Fibroblast of pulmonary artery (primary cell): ENCODE measurements at regions not wholly inside any gene's neighbourhood (a gene's known extent, or its start where the extent isn't known, plus 50 kb on each side); places are given as distances from the start of the nearest gene placed in this dataset.

Source experiments
- DNase-seq: peaks from one replicate; pipeline ENCODE4 v3.0.0-alpha.2; 2010; ENCODE audit warnings: low read depth
- H3K4me3 ChIP-seq: replicated peaks from 2 replicates; pipeline ENCODE4 v1.5.1; 2011; ENCODE audit warnings: low read depth, mild to moderate bottlenecking, control low read depth, low read length, moderate library complexity
- TF ChIP-seq, protein P1 (sequence below): IDR thresholded peaks from 2 replicates; pipeline ENCODE4 v1.5.1; 2011; ENCODE audit warnings: mild to moderate bottlenecking, control low read depth, low read length, inconsistent platforms; ENCODE audit errors: missing control alignments

DNA sequence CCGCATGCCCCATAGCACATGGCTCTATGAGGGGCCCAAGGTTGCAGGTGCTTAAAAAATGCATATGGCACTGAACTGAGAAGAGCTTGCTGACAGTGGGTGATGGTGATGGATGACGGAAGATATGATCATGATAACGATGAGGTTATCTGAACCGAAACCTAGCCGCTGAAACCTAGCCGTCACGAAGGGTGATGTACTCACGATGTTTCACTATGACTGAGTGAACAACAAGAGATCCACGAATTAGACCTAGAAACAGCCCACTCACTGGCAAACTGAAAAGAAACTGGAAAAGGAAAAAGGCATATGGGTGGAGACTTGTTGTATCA lies 57.6 kb upstream of the BCL6 start:
- H3K4me3 ChIP-seq = no peak overlapping the region
- DNase-seq = no peak
- TF ChIP-seq, protein P1, sequence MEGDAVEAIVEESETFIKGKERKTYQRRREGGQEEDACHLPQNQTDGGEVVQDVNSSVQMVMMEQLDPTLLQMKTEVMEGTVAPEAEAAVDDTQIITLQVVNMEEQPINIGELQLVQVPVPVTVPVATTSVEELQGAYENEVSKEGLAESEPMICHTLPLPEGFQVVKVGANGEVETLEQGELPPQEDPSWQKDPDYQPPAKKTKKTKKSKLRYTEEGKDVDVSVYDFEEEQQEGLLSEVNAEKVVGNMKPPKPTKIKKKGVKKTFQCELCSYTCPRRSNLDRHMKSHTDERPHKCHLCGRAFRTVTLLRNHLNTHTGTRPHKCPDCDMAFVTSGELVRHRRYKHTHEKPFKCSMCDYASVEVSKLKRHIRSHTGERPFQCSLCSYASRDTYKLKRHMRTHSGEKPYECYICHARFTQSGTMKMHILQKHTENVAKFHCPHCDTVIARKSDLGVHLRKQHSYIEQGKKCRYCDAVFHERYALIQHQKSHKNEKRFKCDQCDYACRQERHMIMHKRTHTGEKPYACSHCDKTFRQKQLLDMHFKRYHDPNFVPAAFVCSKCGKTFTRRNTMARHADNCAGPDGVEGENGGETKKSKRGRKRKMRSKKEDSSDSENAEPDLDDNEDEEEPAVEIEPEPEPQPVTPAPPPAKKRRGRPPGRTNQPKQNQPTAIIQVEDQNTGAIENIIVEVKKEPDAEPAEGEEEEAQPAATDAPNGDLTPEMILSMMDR = no peak

DNA sequence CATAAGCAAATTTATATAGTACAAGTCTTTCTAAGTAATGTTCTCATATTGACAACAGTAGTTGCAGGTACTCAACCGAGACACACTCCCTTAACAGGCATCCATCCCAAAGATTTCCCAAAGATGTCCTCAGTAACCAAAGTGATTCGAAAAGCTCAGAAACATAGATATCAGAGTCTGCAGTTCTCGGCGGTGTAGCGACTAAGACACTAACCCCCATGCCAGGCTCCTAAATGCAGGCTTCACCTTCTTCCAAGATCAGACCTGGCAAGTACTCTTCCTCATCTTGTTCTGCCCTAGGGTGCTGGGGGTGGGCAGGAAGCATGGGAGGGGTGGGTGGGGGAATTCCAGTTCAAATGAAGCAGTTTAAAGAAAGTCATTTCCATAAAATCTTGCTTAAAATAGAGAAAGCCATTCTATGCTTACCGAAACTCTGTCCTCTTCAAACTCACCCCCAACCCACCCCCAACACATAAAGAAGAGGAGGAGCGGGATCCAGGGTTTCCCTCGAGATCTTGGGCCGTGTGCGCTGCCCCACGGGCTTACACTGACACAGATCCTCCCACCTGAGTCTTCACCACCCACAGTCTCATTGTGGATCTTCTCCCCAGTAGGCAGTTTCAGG lies 59.0 kb upstream of the BCL6 start:
- DNase-seq = no peak
- TF ChIP-seq, protein P1 = no peak
- H3K4me3 ChIP-seq = no peak overlapping the region

DNA sequence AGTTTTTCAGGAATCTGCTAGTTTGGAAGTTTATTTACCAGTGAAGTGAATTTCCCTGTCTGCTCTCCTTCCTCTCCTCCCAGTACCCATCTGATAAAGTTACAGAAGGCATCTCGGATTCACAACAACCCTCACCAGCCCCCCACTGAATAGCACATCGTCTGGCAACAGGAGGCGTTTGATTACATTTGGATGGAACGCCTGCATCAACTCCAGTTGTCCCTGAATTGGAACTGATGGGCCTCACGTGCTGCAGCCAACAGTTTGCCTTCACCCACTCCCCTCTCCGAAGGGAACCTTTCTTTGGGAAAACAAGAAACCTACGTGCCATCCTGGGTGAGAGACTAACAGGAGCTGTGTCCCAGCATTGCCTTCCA lies 59.5 kb upstream of the BCL6 start:
- H3K4me3 ChIP-seq = no peak overlapping the region
- TF ChIP-seq, protein P1 = no peak
- DNase-seq = no peak

DNA sequence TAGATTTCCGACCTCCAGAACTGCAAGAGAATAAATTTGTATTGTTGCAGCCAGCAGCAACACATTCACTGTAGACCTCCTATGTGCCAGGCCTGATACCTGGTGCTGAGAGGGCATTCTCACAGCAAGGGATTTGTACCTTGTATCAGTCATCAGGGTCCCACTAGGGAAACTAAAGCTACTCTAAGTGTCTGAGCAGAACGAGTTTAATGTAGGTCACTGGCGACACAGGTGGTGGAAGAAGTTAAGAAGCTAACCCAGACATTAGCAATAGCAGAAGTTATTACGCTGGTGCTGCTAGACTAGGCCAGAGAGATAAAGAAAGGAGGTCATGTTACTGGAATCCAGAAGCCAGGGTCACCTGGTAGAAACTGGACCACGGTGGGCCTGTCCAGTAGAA lies 60.5 kb upstream of the BCL6 start:
- no peak for DNase-seq
- no peak overlapping the region for H3K4me3 ChIP-seq
- TF ChIP-seq, protein P1 = no peak

DNA sequence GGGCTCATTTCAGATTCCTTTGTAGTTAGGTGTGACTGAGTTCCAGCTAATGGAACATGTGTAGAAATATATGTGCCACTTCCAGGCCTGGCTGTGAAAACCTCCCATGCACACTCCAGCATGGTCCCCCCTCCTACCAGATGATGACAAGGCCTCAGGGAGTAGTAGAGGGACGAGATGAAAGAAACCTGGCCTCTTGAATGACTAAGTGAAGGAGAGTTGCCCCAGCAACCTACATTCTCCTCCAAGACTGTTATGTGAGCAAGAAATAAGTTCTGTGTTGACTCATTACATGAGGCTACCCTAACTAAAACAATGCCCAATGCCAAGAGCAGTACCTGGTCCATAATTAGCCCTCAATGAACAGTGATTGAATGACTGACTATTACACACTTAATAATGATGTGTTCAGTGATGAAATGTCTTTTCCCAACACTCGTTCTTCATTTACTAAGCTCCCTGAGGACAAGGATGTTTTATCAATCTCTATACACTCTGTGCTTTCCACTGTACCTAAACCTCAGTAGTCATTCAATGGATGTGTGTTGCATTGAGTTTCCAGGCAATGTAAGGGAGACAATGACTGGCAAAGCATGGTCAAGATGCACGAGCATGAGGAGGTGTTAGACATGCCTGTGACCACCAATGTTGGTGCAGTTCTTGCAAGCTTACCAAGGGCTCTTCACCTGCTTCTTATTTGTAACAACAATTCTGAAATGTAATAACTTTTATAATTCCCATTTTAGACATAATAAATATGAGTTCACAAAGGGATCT lies 62.0 kb upstream of the BCL6 start:
- TF ChIP-seq, protein P1 = no peak
- DNase-seq = peak; percentile 50

DNA sequence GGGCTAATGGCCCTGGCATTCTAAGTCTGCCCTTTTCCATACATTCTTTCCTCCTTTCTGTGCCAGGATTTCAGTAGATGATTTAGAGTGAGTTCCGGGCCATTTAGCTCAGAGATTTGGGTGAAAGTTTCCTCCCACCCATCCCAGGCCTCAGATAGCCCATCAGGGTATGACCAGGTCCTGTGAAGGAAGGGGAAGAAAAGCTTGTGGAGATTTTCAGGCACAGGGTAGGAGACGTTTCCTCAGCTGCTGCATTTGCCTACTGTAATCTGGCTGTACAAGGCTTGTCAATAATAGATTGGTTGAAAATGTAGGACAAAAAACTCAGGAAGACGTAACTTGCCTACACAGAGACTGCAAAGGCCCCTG lies 63.2 kb upstream of the BCL6 start:
- TF ChIP-seq, protein P1 = no peak
- no peak overlapping the region for H3K4me3 ChIP-seq
- DNase-seq = no peak

More for the DNA sequence above, 62.0 kb upstream of the BCL6 start:
- no peak overlapping the region for H3K4me3 ChIP-seq

DNA sequence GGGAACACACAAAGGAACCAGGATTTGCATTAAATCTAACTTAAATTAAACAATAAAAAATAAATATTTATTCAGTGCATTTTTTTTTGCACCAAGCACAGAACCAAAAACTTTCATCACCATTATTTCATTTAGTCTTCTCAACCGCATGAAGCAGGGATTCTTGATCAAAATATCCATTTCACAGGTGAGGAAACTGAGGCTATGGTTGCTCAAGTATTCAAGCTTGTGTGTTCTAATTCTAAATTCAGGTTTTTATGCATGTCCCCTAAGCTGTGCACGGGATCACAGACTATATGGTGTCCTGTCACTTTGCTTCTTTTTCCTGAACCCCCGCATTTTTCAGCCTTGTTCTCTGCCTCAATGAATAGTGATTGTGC lies 64.3 kb upstream of the BCL6 start:
- DNase-seq = no peak
- TF ChIP-seq, protein P1 = no peak
- H3K4me3 ChIP-seq = no peak overlapping the region
